HG03442 (cell line): ENCODE measurements at regions not wholly inside any gene's neighbourhood (a gene's known extent, or its start where the extent isn't known, plus 50 kb on each side); places are given as distances from the start of the nearest gene placed in this dataset.

ENCODE experiments used
- ATAC-seq: cut with Tn5 transposase; IDR thresholded peaks from one replicate; pipeline ENCODE4 v1.9.1; 2021; ENCODE audit warnings: mild to moderate bottlenecking, moderate library complexity; ENCODE audit not compliant: unreplicated experiment

GRCh38 chr14:100436745-100437406, 113.7 kb downstream of the SLC25A47 start:
- ATAC-seq = no peak

DNA sequence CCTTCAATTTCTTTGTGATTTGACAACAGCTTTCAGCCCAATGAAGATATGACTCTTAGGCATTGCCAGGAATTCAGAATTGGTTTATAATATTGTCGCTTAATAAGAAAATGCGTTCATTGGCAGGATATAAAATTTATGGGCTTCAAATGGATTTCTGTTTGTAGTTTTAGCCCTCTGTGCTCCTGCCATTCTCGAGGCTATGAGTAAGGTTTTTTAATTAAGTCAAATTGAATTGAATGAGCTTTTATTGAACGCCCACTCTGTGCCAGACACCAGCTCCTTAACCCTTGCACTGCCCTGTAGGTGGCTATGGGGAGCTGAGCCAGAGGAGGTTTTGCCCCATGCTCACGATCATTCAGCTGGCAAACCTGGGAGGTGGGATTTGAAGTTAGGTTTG, 115.1 kb downstream of the SLC25A47 start:
- ATAC-seq = no peak

DNA sequence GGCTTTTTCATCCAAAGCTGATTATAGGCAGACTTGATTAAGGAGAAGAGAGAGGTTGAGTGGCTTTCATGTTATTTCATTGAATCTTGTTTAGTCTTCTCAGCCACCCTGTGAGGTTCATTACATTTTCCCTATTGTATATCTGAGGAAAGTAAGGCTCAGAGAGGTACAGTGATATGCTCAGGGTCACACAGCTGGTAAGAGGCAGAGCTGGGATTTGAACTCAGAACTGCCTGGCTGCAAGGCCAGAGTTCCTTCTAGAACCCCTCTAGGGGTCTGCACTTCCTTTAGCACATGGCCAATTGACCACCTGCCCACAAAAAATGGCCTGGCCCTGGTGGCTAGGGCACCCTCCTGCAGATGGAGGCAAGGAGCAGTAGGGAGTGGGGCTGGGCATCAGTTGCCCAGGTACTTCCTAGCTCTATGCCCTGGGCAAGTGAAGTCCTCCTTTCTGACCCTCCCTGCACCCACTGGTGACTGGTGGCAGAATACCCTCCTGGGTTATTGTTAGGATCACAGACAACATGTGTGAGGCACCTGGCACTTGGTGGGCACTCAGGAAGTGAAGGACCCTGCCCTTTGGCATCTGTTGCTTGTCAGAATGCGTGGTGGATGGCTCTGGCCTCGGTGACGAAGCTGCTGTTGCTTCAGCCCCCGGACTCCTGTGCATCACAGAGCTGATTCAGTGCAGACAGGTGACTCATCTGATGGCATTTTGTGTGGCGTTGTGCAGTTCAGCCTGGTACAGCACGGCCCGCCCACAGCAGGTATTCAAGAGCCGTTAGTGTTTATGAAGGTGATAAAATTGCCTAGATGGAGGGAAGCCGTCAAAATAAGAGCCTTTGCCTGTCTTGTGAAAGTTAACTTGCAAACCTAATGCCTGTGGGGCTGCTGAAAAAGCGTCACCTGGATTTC, 115.8 kb downstream of the SLC25A47 start:
- no peak for ATAC-seq

DNA sequence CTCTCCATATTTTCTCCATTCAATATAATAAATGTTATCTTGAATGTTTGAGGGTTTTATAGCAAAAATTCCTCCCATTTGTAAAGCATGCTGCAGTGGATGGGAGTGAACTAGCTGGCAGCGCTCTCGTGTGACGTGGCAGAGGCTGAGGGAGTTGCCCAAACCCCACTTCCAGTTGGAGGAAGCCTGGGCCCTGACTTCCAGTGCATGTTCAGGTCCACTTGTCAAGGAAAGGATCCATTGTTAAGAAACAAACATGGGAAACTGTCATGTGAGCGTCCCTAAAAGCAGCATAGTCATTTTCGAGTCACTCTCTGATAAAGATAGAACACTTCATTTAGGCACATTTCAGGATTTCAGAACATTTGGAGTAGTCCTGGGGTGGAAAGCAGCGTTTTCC, 116.6 kb downstream of the SLC25A47 start:
- ATAC-seq = no peak

GRCh38 chr14:100440207-100440631, 117.1 kb downstream of the SLC25A47 start:
- ATAC-seq = no peak

- ATAC-seq = no peak
Measured at GRCh38 chr14:100440758-100441203, 117.6 kb downstream of the SLC25A47 start.

GRCh38 chr14:100441271-100441947, 118.3 kb downstream of the SLC25A47 start:
- ATAC-seq = no peak

GRCh38 chr14:100442036-100442435, 118.9 kb downstream of the SLC25A47 start:
- no peak for ATAC-seq

GRCh38 chr14:100442498-100443490, 119.7 kb downstream of the SLC25A47 start:
- ATAC-seq = no peak

DNA sequence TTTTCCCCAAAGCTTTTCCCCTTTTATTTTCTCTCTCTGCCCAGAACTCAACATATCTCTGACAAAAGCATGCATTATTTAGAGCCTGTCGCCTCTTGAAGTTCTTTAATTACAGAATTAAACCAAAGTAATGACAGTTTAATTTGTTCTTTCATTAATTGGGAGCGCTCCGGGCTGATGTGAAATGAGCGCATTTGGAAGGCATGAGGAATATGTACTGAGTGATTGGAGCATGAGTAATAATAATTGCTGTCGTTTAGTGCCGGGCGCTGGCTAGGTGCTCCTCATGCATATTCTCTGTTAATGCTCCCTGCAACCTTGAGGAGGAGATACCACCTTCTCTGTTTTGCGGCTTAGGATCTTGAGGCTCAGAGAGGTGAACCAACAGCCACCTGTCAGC, 120.5 kb downstream of the SLC25A47 start:
- no peak for ATAC-seq

- no peak for ATAC-seq
Measured at GRCh38 chr14:100445436-100446088, 122.4 kb downstream of the SLC25A47 start.

DNA sequence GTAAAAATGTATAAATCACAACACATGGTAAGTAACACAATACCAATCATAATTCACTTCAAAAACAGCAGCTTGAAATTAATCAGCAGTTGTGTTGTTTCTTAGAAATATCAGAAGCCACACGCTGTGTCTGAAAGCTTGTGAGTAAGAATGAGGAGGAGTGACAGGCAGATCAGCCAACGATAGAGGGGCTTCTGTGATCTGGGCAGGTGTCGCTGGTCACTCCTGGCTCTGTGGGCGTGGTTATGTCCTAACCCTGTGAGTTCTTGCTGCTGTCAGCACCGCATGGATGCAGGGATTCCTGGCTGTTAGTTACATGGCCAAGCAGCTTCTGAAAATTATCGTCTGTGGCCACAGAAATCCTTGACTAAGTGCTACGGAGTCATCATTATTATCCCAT, 123.4 kb downstream of the SLC25A47 start:
- no peak for ATAC-seq

- no peak for ATAC-seq
Measured at GRCh38 chr14:100448376-100448775, 125.2 kb downstream of the SLC25A47 start.

- ATAC-seq = no peak
Measured at GRCh38 chr14:100449225-100449987, 126.3 kb downstream of the SLC25A47 start.

GRCh38 chr14:100450049-100450448, 126.9 kb downstream of the SLC25A47 start:
- ATAC-seq = no peak

DNA sequence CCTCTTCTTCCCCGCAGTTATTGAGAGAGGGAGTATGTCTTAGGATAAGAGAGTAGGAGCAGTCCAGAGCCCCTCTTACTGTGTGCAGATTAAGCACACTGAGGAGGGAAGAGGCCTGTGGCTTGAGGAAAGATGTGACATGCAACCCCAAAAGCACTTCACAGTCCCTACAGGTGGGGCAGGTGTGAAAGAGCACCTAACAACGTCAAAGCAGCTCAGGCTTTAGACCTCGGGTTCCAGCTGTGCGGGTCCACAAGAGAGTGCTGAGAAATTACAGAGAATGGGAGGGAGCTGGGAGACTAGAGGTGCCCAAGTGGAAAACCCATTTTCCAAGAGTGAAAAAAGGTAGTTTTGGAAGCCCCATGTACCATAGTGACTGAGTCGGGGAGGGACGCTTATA, 127.6 kb downstream of the SLC25A47 start:
- ATAC-seq = no peak

GRCh38 chr14:100451264-100451663, 128.1 kb downstream of the SLC25A47 start:
- ATAC-seq = no peak

DNA sequence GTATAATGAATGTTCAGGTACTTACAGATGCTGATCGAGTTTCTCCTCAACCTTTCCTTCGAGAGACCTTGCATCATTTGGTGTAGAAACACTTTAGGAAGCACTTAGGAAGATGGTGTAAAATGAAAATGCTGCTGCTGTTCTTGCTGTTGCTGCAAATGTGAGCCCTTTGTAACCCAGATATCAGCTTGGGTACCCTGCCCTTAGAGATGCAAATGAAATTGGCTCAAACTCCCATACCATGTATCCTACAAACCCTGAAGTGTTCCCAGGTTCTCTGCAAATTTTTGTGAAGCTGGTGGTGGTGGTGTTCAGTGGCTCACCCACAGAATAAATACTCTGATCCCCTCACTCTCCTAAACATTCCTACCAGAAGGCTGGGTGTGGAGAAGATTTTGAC, 130.8 kb downstream of the SLC25A47 start:
- no peak for ATAC-seq

DNA sequence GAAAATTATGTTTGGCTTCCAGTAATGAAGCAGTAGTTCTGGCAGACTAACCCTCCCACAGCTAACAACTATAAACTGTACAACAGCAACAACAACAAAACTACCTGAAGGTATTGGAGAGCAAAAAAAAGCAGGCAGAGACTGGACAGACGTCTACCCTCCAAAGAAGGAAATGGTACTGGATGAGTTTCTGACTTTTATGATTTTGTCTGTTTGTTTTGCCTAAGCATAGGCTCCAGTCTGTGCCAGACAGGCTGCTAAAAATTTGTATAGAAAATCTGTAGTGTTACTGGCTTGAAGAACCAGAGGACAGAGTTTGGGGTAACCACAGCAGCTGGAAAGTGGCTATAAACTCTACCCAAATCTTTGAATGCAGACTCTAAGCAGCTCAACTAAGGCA, 131.3 kb downstream of the SLC25A47 start:
- no peak for ATAC-seq
